Fibroblast of mammary gland (primary cell): ENCODE measurements at regions not wholly inside any gene's neighbourhood (a gene's known extent, or its start where the extent isn't known, plus 50 kb on each side); places are given as distances from the start of the nearest gene placed in this dataset.

Experiments used
- DNase-seq: peaks from one replicate; pipeline ENCODE4 v3.0.0-alpha.2; 2010; ENCODE audit warnings: low read depth
- H3K4me3 ChIP-seq: 2 replicates; pipeline ENCODE4 v1.5.1; 2011; ENCODE audit warnings: low read depth, mild to moderate bottlenecking, low read length, moderate library complexity; ENCODE audit not compliant: control insufficient read depth
- CTCF ChIP-seq: conservative IDR thresholded peaks from 2 replicates; pipeline ENCODE4 v1.5.1; 2011; ENCODE audit warnings: low read depth, low read length, inconsistent platforms; ENCODE audit not compliant: control insufficient read depth, insufficient read depth

DNA sequence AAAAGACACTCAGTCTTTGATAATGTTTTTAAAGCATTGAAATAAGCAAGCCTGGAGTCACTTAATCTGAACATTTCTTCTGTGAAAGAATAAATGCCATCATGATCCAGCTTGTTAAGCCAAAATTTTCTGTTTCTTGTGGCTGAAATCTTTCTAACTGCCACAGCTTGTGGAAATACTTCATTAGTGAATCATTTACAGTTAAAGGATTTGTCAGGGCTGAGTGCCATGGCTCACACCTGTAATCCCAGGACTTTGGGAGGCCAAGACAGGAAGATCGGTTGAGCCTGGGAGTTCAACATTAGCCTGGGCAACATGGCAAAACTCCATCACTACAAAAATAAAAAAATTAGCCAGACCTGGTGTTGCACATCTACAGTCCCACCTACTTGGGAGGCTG, 93.3 kb upstream of the PDE5A start:
- no peak for TF ChIP-seq CTCF
- H3K4me3 ChIP-seq = no peak overlapping the region
- no peak for DNase-seq

GRCh38 chr4:119715490-119716445, 87.2 kb upstream of the PDE5A start:
- no peak for TF ChIP-seq CTCF
- no peak overlapping the region for H3K4me3 ChIP-seq
- DNase-seq = no peak

DNA sequence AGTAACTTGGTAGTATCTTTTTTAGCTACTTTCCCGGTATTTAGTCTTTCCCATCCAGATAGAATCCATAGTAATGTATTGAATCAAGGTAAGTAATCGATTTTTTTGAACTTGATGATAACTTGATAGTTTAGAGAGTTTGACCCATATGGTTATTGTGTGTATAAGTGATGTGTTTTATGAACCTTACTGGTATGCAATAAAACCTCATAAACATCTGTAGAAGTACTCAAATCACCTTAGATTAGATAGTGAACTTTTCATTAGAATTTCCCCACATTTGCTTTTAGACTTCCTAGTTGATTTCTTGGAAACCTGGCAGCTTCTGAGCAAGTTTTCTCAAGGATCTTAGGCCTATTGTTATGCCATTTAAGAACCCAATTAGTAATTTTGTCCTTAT, 80.8 kb upstream of the PDE5A start:
- DNase-seq = no peak
- TF ChIP-seq CTCF = no peak
- no peak overlapping the region for H3K4me3 ChIP-seq

- no peak for DNase-seq
- no peak for TF ChIP-seq CTCF
- no peak overlapping the region for H3K4me3 ChIP-seq
Measured at GRCh38 chr4:119707336-119707735, 78.7 kb upstream of the PDE5A start.

GRCh38 chr4:119706804-119707203, 78.2 kb upstream of the PDE5A start:
- no peak for TF ChIP-seq CTCF
- no peak for DNase-seq
- no peak overlapping the region for H3K4me3 ChIP-seq

- TF ChIP-seq CTCF = no peak
- no peak overlapping the region for H3K4me3 ChIP-seq
- no peak for DNase-seq
Measured at GRCh38 chr4:119697887-119698393, 69.3 kb upstream of the PDE5A start.
